ENCODE measurements at regions not wholly inside any gene's neighbourhood (a gene's known extent, or its start where the extent isn't known, plus 50 kb on each side); places are given as distances from the start of the nearest gene placed in this dataset.

DNA sequence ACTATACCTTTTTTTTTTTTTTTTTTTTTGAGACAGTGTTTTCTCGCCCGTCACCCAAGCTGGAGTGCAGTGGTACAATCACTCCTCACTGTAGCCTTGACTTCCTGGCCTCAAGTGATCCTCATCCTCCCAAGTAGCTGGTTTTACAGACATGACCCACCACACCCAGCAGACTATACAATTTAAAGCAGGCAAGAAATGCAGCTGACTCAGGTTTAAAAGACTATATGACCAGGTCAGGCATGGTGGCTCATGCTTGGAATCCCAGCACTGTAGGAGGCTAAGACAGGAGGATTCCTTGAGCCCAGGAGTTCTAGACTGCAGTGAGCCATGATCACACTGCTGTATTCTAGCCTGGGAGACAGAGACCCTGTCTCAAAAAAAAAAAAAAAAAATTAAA is 89.5 kb upstream of the AUTS2 start:
- H3K4me3 ChIP-seq (ENCODE audit: low read depth, low read length): no peak overlapping the region
- DNase-seq: no peak
- no peak overlapping the region for H3K27ac ChIP-seq
- no peaks in the 10 kb centered on the region for H3K36me3 ChIP-seq (replicated peaks)
- no peaks in the 10 kb centered on the region for H3K27me3 ChIP-seq (replicated peaks)
- in situ Hi-C loops (cut with HindIII; ENCODE audit: low pct_ligation_motif_present, low sequenced_read_pairs): no loop called here
- TF ChIP-seq, protein P1, sequence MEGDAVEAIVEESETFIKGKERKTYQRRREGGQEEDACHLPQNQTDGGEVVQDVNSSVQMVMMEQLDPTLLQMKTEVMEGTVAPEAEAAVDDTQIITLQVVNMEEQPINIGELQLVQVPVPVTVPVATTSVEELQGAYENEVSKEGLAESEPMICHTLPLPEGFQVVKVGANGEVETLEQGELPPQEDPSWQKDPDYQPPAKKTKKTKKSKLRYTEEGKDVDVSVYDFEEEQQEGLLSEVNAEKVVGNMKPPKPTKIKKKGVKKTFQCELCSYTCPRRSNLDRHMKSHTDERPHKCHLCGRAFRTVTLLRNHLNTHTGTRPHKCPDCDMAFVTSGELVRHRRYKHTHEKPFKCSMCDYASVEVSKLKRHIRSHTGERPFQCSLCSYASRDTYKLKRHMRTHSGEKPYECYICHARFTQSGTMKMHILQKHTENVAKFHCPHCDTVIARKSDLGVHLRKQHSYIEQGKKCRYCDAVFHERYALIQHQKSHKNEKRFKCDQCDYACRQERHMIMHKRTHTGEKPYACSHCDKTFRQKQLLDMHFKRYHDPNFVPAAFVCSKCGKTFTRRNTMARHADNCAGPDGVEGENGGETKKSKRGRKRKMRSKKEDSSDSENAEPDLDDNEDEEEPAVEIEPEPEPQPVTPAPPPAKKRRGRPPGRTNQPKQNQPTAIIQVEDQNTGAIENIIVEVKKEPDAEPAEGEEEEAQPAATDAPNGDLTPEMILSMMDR (IDR thresholded peaks at IDR 0.05; ENCODE audit: low read depth, low read length, missing control alignments): no peak

DNA sequence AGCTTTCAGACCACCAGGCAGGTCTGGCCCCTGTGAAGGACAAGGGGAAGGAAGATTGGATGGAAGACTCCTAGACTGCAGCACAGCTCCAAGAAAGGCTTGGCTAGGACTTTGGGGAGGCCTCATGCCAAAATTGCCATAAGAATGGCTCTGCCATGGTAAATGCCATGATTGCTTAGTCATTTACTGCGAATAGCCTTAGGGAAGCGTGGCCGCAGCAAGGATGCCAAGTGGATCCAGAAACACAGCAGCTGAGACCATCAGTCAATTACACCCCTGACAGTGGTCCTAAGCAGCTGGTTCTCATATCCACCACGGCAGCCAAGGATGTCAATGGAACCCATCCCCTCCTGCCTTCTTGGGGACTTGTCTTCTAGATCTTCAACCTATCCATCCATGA is 88.2 kb upstream of the AUTS2 start:
- Histone ChIP-seq H3K27ac (no peak overlapping the region), H3K4me3 (ENCODE audit: low read depth, low read length) (no peak overlapping the region), H3K27me3 (replicated peaks) (no peaks in the 10 kb centered on the region), H3K36me3 (replicated peaks) (no peaks in the 10 kb centered on the region)
- in situ Hi-C loops (cut with HindIII; ENCODE audit: low pct_ligation_motif_present, low sequenced_read_pairs): no loop called here
- DNase-seq: no peak
- TF ChIP-seq, protein P1 (IDR thresholded peaks at IDR 0.05; ENCODE audit: low read depth, low read length, missing control alignments): no peak

DNA sequence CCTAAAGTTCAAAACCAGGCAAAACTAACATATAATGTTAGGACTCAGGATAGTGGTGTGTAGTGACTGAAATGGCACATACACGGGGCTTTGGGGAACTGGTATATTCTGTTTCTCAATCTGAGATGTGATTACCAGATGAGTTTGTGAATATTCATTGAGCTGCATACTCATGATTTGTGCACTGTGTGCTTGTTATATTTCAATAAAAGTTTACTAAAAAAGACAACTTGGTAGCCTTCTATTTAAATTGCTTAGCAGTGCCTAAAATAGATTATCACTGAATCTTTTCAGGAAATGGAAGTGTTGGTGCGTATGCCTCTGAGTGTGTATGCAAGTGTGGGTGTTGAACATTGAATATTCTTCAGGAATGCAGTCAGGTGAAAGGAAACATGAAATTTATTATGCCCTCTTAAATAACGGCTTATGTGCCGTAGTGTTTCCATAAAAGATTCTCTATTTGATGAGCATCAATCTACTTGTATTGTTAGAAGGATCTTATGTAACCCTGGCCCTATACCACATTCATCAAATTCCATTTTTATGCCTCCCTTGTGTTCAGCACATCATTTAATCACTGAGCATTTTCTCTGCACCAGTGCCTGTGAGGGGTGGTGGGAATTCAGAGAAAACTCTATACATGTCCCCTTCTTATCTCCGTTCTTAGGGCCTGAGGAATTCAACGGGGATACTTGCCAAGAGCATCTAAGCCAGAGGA is 82.6 kb upstream of the AUTS2 start:
- no peaks in the 10 kb centered on the region for H3K27me3 ChIP-seq (replicated peaks)
- no peak overlapping the region for H3K27ac ChIP-seq
- in situ Hi-C loops (cut with HindIII; ENCODE audit: low pct_ligation_motif_present, low sequenced_read_pairs): no loop called here
- H3K4me3 ChIP-seq (ENCODE audit: low read depth, low read length): no peak overlapping the region
- no peaks in the 10 kb centered on the region for H3K36me3 ChIP-seq (replicated peaks)
- TF ChIP-seq, protein P1 (IDR thresholded peaks at IDR 0.05; ENCODE audit: low read depth, low read length, missing control alignments): no peak
- DNase-seq: no peak

DNA sequence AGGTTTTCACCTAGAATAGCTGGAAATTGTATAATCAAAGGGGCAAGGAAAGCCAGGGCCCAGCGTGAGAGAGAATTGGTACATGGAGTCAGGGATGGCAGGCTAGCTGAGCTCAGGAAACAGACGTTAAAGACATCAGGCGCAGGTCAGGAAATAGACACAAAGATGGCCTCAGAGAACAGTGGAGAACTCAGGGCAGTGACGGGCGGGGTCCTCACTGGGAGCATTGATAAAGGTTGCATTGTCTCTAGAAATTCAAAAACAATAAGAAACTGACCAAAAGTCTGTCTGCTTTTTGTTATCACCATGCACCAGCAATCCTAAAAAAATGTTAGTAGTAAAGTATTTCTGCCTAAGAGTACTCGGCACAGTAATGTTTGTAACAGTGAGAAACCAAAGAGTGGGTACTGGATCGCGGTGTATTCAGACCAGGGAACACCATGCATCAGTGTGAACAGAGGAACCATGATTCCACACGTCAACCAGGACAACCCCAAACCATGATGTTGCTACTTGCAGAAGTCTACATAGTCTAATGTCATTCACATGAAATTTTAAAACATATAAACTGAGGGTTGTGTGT is 81.9 kb upstream of the AUTS2 start:
- DNase-seq: no peak
- Histone ChIP-seq H3K36me3 (replicated peaks) (no peaks in the 10 kb centered on the region), H3K27me3 (replicated peaks) (no peaks in the 10 kb centered on the region), H3K27ac (no peak overlapping the region), H3K4me3 (ENCODE audit: low read depth, low read length) (no peak overlapping the region)
- in situ Hi-C loops (cut with HindIII; ENCODE audit: low pct_ligation_motif_present, low sequenced_read_pairs): no loop called here
- TF ChIP-seq, protein P1 (IDR thresholded peaks at IDR 0.05; ENCODE audit: low read depth, low read length, missing control alignments): no peak

DNA sequence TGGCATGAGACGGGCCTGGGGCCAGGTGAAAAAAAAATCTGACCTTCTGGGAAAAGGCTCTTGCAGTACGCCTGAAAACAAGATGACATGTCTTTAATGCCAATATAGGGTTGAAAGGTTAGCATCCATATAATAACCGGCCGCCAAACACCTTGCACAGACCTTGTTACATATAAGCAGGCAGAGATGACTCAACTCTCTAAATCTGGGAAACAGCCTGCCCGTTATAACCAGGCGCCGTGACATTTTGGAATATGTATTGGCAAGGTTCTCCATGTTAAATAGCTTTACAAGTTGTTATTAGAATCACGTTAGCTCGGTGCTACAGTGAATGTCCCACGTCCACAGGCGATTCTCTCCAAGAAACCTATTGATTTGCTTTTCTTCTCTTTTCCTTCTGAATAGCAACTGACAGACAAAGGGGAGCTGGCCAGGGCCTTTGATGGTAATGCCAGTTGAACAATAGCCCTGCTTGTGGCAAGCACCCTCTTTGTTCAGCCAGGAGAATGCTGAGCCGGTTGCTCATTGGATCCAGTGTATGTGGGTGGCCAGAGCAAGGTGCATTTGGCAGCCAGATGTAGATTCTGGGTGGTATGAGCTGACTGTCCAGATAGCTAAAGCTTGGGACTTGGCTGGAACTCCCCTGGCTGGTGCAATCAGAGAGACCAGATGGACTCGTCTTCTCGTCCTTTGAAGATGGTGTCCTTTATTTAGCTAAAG is 80.1 kb upstream of the AUTS2 start:
- Histone ChIP-seq H3K27ac (no peak overlapping the region), H3K4me3 (ENCODE audit: low read depth, low read length) (no peak overlapping the region), H3K36me3 (replicated peaks) (no peaks in the 10 kb centered on the region), H3K27me3 (replicated peaks) (no peaks in the 10 kb centered on the region)
- in situ Hi-C loops (cut with HindIII; ENCODE audit: low pct_ligation_motif_present, low sequenced_read_pairs): no loop called here
- DNase-seq: no peak
- TF ChIP-seq, protein P1 (IDR thresholded peaks at IDR 0.05; ENCODE audit: low read depth, low read length, missing control alignments): no peak
